ENCODE measurements at regions not wholly inside any gene's neighbourhood (a gene's known extent, or its start where the extent isn't known, plus 50 kb on each side); places are given as distances from the start of the nearest gene placed in this dataset.
"Not testable (repeated sequence)": the region's sequence is repeated elsewhere in the genome, so short reads cannot be mapped to it uniquely, and the experiment has no call there.

GRCh38 chrX:45524296-45524695 is 323.6 kb upstream of the DIPK2B start:
- DNase-seq = no peak

- no peak for DNase-seq
Observed at GRCh38 chrX:45518552-45518951, 317.9 kb upstream of the DIPK2B start.

GRCh38 chrX:45517090-45517973 is 316.7 kb upstream of the DIPK2B start:
- DNase-seq = no peak

GRCh38 chrX:45515262-45516215 is 314.9 kb upstream of the DIPK2B start:
- peak; percentile 51 for DNase-seq

- no peak for DNase-seq
Observed at GRCh38 chrX:45513042-45513441, 312.4 kb upstream of the DIPK2B start.

GRCh38 chrX:45508454-45508853 is 307.8 kb upstream of the DIPK2B start:
- no peak for DNase-seq

GRCh38 chrX:45506149-45506730 is 305.6 kb upstream of the DIPK2B start:
- DNase-seq = no peak

GRCh38 chrX:45505214-45505613 is 304.5 kb upstream of the DIPK2B start:
- DNase-seq = no peak

- DNase-seq = not testable (repeated sequence)
Observed at GRCh38 chrX:45503787-45504362, 303.2 kb upstream of the DIPK2B start.

GRCh38 chrX:45502396-45502795 is 301.7 kb upstream of the DIPK2B start:
- DNase-seq = no peak

- no peak for DNase-seq
Observed at GRCh38 chrX:45497290-45497689, 296.6 kb upstream of the DIPK2B start.

GRCh38 chrX:45485719-45486118 is 285.0 kb upstream of the DIPK2B start:
- DNase-seq = no peak

GRCh38 chrX:45479835-45480422 is 279.3 kb upstream of the DIPK2B start:
- no peak for DNase-seq

GRCh38 chrX:45479196-45479834 is 278.6 kb upstream of the DIPK2B start:
- DNase-seq = no peak

GRCh38 chrX:45472968-45473367 is 272.3 kb upstream of the DIPK2B start:
- DNase-seq = no peak

- DNase-seq = not testable (repeated sequence)
Observed at GRCh38 chrX:45467537-45467936, 266.9 kb upstream of the DIPK2B start.

- not testable (repeated sequence) for DNase-seq
Observed at GRCh38 chrX:45455732-45456131, 255.1 kb upstream of the DIPK2B start.

GRCh38 chrX:45454290-45454689 is 253.6 kb upstream of the DIPK2B start:
- no peak for DNase-seq

- no peak for DNase-seq
Observed at GRCh38 chrX:45449982-45450381, 249.3 kb upstream of the DIPK2B start.

GRCh38 chrX:45447995-45448394 is 247.3 kb upstream of the DIPK2B start:
- DNase-seq = no peak

GRCh38 chrX:45447331-45447730 is 246.7 kb upstream of the DIPK2B start:
- DNase-seq = no peak
